Cerebellar cortex (tissue), 1 donor: ENCODE measurements at regions not wholly inside any gene's neighbourhood (a gene's known extent, or its start where the extent isn't known, plus 50 kb on each side); places are given as distances from the start of the nearest gene placed in this dataset.
A peak's percentile ranks its signal among the peaks of the same experiment; 100 is the strongest.
"Not testable (repeated sequence)": the region's sequence is repeated elsewhere in the genome, so short reads cannot be mapped to it uniquely, and the experiment has no call there.

Experiments
- DNase-seq: peaks from one replicate; pipeline ENCODE4 v3.0.0-alpha.2; 2015; ENCODE audit warnings: low spot score

- no peak for DNase-seq
These were observed 190.3 kb downstream of the TENT5A start for GRCh38 chr6:81562169-81562568.

GRCh38 chr6:81561731-81562130 is 190.8 kb downstream of the TENT5A start:
- DNase-seq = no peak

- no peak for DNase-seq
These were observed 191.4 kb downstream of the TENT5A start for GRCh38 chr6:81561071-81561564.

- DNase-seq = no peak
These were observed 194.7 kb downstream of the TENT5A start for GRCh38 chr6:81557811-81558210.

GRCh38 chr6:81556551-81556950 is 195.9 kb downstream of the TENT5A start:
- DNase-seq = no peak

GRCh38 chr6:81553216-81553615 is 199.3 kb downstream of the TENT5A start:
- DNase-seq = no peak

- DNase-seq = no peak
These were observed 199.8 kb downstream of the TENT5A start for GRCh38 chr6:81552644-81553043.

GRCh38 chr6:81547149-81547548 is 205.3 kb downstream of the TENT5A start:
- DNase-seq = no peak

GRCh38 chr6:81534934-81535465 is 217.5 kb downstream of the TENT5A start:
- no peak for DNase-seq

- DNase-seq = no peak
These were observed 220.5 kb downstream of the TENT5A start for GRCh38 chr6:81531869-81532561.

GRCh38 chr6:81517455-81517854 is 235.0 kb downstream of the TENT5A start:
- no peak for DNase-seq

- no peak for DNase-seq
These were observed 236.7 kb downstream of the TENT5A start for GRCh38 chr6:81515562-81516453.

GRCh38 chr6:81514195-81514594 is 238.3 kb downstream of the TENT5A start:
- not testable (repeated sequence) for DNase-seq

- DNase-seq = no peak
These were observed 241.1 kb downstream of the TENT5A start for GRCh38 chr6:81511423-81511822.

GRCh38 chr6:81495999-81496398 is 256.5 kb downstream of the TENT5A start:
- no peak for DNase-seq

- DNase-seq = no peak
These were observed 260.9 kb downstream of the TENT5A start for GRCh38 chr6:81491454-81492101.

- peak; percentile 23 for DNase-seq
These were observed 265.0 kb downstream of the TENT5A start for GRCh38 chr6:81487489-81487888.

GRCh38 chr6:81486234-81486633 is 266.2 kb downstream of the TENT5A start:
- no peak for DNase-seq

GRCh38 chr6:81485395-81485794 is 267.1 kb downstream of the TENT5A start:
- no peak for DNase-seq

GRCh38 chr6:81484251-81484650 is 268.2 kb downstream of the TENT5A start:
- no peak for DNase-seq

- no peak for DNase-seq
These were observed 272.3 kb downstream of the TENT5A start for GRCh38 chr6:81480139-81480538.

GRCh38 chr6:81476881-81477280 is 275.6 kb downstream of the TENT5A start:
- DNase-seq = no peak
